CD4-positive, alpha-beta T cell (primary cell): ENCODE measurements at regions not wholly inside any gene's neighbourhood (a gene's known extent, or its start where the extent isn't known, plus 50 kb on each side); places are given as distances from the start of the nearest gene placed in this dataset.

Experiments
- ATAC-seq: fragments of 200-7000 bp; cut with Tn5 transposase; one replicate; pipeline ENCODE4 v1.10.0; 2022; ENCODE audit warnings: mild to moderate bottlenecking; ENCODE audit not compliant: poor library complexity
- CTCF ChIA-PET: fragments of 350-600 bp; sonication (Branson Sonifier 250); formaldehyde crosslinking; loops from one replicate; lab custom pipeline; 2021; ENCODE audit warnings: antibody characterized with exemption, inconsistent platforms; lab: Charles Lee
- POLR2A ChIA-PET: fragments of 350-600 bp; sonication (Branson Sonifier 250); formaldehyde crosslinking; loops from one replicate; lab custom pipeline; 2021; ENCODE audit warnings: antibody characterized with exemption, inconsistent platforms; lab: Charles Lee
- DNase-seq, 14 experiments: peaks; one replicate each; pipeline ENCODE4 v3.0.0-alpha.2; 2013 to 2020; ENCODE audit warnings: mixed read lengths in 2 of 14
- H3K27ac ChIP-seq, 2 donors: one replicate each; pipeline versions ENCODE4 v1.5.1 to v1.7.0; 2013; ENCODE audit warnings: low read length in 2 of 2, low read depth in 1 of 2, mild to moderate bottlenecking in 1 of 2
- H3K27me3 ChIP-seq, 2 experiments: 1 replicate in 1 of 2; 2 replicates in 1 of 2; pipeline versions ENCODE4 v1.6.1 to v1.7.0; 2013; ENCODE audit warnings: low read length in 2 of 2, control low read depth in 1 of 2, mild to moderate bottlenecking in 1 of 2, moderate library complexity in 1 of 2; ENCODE audit not compliant: insufficient read depth in 2 of 2, control insufficient read depth in 1 of 2
- H3K36me3 ChIP-seq: one replicate; pipeline ENCODE4 v1.6.1; 2013; ENCODE audit warnings: low read length, control low read depth; ENCODE audit not compliant: insufficient read depth
- H3K4me1 ChIP-seq: one replicate; pipeline ENCODE4 v1.6.1; 2013; ENCODE audit warnings: low read length, control low read depth; ENCODE audit not compliant: insufficient read depth
- H3K4me3 ChIP-seq: one replicate; pipeline ENCODE4 v1.5.1; 2013; ENCODE audit warnings: mild to moderate bottlenecking, low read length, moderate library complexity
- H3K9me3 ChIP-seq, 2 experiments: 1 replicate in 1 of 2; 2 replicates in 1 of 2; pipeline versions ENCODE4 v1.6.1 to v1.7.0; 2013; ENCODE audit warnings: low read length in 2 of 2, mild to moderate bottlenecking in 2 of 2, control low read depth in 1 of 2, moderate library complexity in 1 of 2; ENCODE audit not compliant: control insufficient read depth in 1 of 2, insufficient read depth in 1 of 2
- H3K27ac Mint-ChIP-seq: one replicate; pipeline ENCODE4 v1.8.0; 2020; ENCODE audit warnings: mixed read lengths
- H3K27me3 Mint-ChIP-seq: one replicate; pipeline ENCODE4 v1.8.0; 2021; ENCODE audit warnings: mixed read lengths
- H3K36me3 Mint-ChIP-seq: one replicate; pipeline ENCODE4 v1.8.0; 2021; ENCODE audit warnings: low read depth, mixed read lengths
- H3K4me1 Mint-ChIP-seq: one replicate; pipeline ENCODE4 v1.8.0; 2021; ENCODE audit warnings: low read depth, mixed read lengths
- H3K4me3 Mint-ChIP-seq: one replicate; pipeline ENCODE4 v1.8.0; 2020; ENCODE audit warnings: mild to moderate bottlenecking, mixed read lengths
- H3K9me3 Mint-ChIP-seq: one replicate; pipeline ENCODE4 v1.8.0; 2020; ENCODE audit warnings: mixed read lengths
- CTCF ChIP-seq: fragments of 200-600 bp; IDR thresholded peaks from one replicate; pipeline ENCODE4 v1.8.0; 2022; ENCODE audit warnings: antibody characterized with exemption, mild to moderate bottlenecking
- intact Hi-C, 2 experiments: fragments of 100-400 bp; cut with DNase I in 1 of 2; cut with micrococcal nuclease in 1 of 2; formaldehyde crosslinking; loops; one replicate each; pipeline versions ENCODE4 v1.15.1 to v1.9.0; 2023 to 2025; cut with DNase I, micrococcal nuclease

DNA sequence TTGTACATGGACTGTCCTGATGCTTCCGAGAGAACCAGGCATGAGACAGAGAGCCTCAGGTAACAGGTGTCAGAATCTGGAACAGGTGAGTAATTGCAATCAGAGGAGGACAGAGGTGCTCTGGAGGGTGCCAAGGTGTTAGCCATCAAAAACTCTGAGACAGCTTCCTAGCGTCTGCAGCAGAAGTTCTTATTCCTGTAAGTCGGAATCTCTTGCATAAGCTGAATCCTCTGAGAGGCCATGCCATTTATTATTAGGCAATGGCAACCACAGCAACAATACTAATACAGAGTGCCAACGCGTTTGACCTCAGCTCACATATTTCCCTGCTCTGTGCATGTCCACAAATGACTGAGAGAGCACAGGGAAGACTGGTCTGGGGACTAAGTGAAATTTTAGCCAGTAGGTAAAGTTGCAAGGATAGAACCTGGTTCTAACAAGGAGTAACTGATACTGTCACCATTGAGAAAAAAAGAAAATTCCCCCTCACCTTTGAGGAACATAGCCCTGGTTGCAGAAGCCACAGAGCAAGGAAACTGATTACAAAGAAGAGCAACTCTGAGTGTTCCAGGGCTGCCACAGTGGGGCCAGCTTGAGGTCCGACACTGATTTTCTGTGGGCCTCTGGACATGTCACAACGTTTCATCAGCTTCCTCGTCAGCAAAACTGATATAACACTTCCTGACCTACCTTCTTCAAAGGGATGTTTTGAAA, 55.1 kb upstream of the ACSL3 start:
- H3K4me1 Mint-ChIP-seq = no peaks in the 10 kb centered on the region
- CTCF ChIA-PET = no interaction called here
- H3K27me3 Mint-ChIP-seq = peaks cover 22% of the 10 kb centered on the region
- no peak overlapping the region for H3K27ac Mint-ChIP-seq
- no peak overlapping the region for H3K4me3 Mint-ChIP-seq
- POLR2A ChIA-PET = no interaction called here
- Histone ChIP-seq H3K27me3 (no peaks in the 10 kb centered on the region), H3K27ac (no peak overlapping the region), H3K36me3 (no peaks in the 10 kb centered on the region), H3K4me1 (no peaks in the 10 kb centered on the region), H3K4me3 (no peak overlapping the region), H3K9me3 (no peaks in the 10 kb centered on the region)
- ATAC-seq (no peak), DNase-seq (peak in 2 of 14 experiments; percentile 25 to 27)
- intact Hi-C loops = no loop called here
- H3K36me3 Mint-ChIP-seq = no peaks in the 10 kb centered on the region
- no peaks in the 10 kb centered on the region for H3K9me3 Mint-ChIP-seq
- no peak for TF ChIP-seq CTCF

DNA sequence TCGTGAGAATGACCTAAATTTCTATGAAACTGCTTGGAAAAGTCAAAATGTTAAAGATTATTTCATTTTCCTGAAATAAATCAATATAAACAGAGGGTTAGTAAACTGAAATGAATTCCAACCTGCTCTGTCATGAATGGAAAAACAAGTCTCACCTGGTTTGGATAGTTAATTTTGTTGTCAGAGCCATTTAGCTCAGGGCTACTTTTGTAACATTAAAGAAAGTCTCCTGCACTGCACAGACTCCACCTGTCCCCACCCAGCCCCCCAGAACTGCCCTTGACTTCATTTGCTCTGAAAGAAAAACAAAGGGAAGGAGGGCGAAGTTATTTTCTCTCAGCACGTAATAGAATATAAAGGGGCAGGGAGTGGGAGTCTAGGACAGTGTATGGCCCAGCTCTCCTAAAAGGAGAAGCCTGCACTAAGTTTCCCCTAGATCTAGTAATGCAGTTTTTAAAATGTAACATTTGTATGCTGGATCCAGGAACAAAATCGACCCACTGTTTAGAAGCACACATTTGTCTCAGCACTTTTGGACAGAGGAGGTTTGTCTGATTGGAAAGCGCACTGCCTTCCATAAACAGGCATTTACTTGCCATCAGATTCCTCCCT, 54.2 kb upstream of the ACSL3 start:
- intact Hi-C loops = no loop called here
- ChIA-PET CTCF (no interaction called here), POLR2A (no interaction called here)
- ATAC-seq (no peak), DNase-seq (no peak)
- no peaks in the 10 kb centered on the region for H3K36me3 Mint-ChIP-seq
- Histone ChIP-seq H3K27me3 (no peaks in the 10 kb centered on the region), H3K4me3 (no peak overlapping the region), H3K4me1 (no peaks in the 10 kb centered on the region), H3K36me3 (no peaks in the 10 kb centered on the region), H3K27ac (no peak overlapping the region), H3K9me3 (no peaks in the 10 kb centered on the region)
- no peaks in the 10 kb centered on the region for H3K9me3 Mint-ChIP-seq
- H3K4me3 Mint-ChIP-seq = no peak overlapping the region
- H3K27me3 Mint-ChIP-seq = peaks cover 22% of the 10 kb centered on the region
- H3K4me1 Mint-ChIP-seq = no peaks in the 10 kb centered on the region
- no peak for TF ChIP-seq CTCF
- no peak overlapping the region for H3K27ac Mint-ChIP-seq

DNA sequence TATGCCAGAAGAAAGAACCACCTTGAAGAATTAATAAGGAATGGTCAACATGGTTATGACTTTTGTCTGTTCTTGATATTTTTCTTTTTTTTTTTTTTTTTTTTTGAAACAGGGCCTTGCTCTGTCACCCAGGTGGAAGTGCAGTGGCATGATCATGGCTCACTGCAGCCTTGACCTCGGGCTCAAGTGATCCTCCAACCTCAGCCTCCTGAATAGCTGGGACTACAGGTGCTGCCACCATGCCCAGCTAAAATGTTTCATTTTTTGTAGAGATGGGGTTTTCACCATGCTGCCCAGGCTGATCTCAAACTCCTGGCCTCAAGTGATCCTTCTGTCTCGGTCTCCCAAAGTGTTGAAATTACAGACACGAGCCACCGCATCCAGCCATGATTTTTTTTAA, 53.4 kb upstream of the ACSL3 start:
- H3K27me3 Mint-ChIP-seq = peaks cover 20% of the 10 kb centered on the region
- no peaks in the 10 kb centered on the region for H3K36me3 Mint-ChIP-seq
- ChIA-PET POLR2A (no interaction called here), CTCF (no interaction called here)
- Histone ChIP-seq H3K27me3 (no peaks in the 10 kb centered on the region), H3K36me3 (no peaks in the 10 kb centered on the region), H3K9me3 (no peaks in the 10 kb centered on the region), H3K4me3 (no peak overlapping the region), H3K4me1 (no peaks in the 10 kb centered on the region), H3K27ac (no peak overlapping the region)
- H3K4me3 Mint-ChIP-seq = no peak overlapping the region
- H3K9me3 Mint-ChIP-seq = no peaks in the 10 kb centered on the region
- no peak overlapping the region for H3K27ac Mint-ChIP-seq
- intact Hi-C loops = no loop called here
- TF ChIP-seq CTCF = no peak
- ATAC-seq = no peak
- no peaks in the 10 kb centered on the region for H3K4me1 Mint-ChIP-seq
- no peak for DNase-seq
